ENCODE measurements at regions not wholly inside any gene's neighbourhood (a gene's known extent, or its start where the extent isn't known, plus 50 kb on each side); places are given as distances from the start of the nearest gene placed in this dataset.

DNA sequence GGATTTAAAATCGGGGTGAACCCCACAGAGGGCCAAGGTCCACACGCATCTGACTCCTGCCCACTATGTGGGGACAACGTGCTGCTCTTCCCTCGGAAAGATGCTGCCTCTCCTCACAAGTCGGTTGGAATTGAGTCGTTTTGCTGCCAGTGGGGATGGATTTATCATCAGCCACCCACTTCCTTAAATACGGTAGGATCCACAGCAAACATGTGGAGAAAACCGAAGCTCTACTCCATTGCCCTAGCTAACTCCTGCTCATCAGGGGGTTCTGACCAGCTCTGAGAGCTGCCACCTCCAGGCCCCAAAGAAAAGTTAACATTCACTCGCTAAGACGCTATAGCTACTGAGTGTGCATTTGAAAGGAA is 80.9 kb downstream of the CHRNA1 start:
- TF ChIP-seq, protein P1, sequence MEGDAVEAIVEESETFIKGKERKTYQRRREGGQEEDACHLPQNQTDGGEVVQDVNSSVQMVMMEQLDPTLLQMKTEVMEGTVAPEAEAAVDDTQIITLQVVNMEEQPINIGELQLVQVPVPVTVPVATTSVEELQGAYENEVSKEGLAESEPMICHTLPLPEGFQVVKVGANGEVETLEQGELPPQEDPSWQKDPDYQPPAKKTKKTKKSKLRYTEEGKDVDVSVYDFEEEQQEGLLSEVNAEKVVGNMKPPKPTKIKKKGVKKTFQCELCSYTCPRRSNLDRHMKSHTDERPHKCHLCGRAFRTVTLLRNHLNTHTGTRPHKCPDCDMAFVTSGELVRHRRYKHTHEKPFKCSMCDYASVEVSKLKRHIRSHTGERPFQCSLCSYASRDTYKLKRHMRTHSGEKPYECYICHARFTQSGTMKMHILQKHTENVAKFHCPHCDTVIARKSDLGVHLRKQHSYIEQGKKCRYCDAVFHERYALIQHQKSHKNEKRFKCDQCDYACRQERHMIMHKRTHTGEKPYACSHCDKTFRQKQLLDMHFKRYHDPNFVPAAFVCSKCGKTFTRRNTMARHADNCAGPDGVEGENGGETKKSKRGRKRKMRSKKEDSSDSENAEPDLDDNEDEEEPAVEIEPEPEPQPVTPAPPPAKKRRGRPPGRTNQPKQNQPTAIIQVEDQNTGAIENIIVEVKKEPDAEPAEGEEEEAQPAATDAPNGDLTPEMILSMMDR (IDR thresholded peaks at IDR 0.05) = no peak
- no peak for TF ChIP-seq POLR2A (IDR thresholded peaks at IDR 0.05)
- TF ChIP-seq POLR2AphosphoS5 (IDR thresholded peaks at IDR 0.05) = no peak
- TF ChIP-seq EP300 (IDR thresholded peaks at IDR 0.05) = no peak
